H9 (cell line): ENCODE measurements at regions not wholly inside any gene's neighbourhood (a gene's known extent, or its start where the extent isn't known, plus 50 kb on each side); places are given as distances from the start of the nearest gene placed in this dataset.

Source experiments
- DNase-seq: peaks from one replicate; pipeline ENCODE4 v3.0.0-alpha.2; 2017
- H2AFZ ChIP-seq: one replicate; pipeline ENCODE4 v1.6.1; 2013; ENCODE audit warnings: mild to moderate bottlenecking, low read length, control low read depth, moderate library complexity
- H2AK5ac ChIP-seq: 2 replicates; pipeline ENCODE4 v1.6.1; 2013; ENCODE audit warnings: low read length, control low read depth, mixed read lengths; ENCODE audit not compliant: insufficient read length
- H2BK120ac ChIP-seq: one replicate; pipeline ENCODE4 v1.6.1; 2013; ENCODE audit warnings: low read depth, mild to moderate bottlenecking, low read length, control low read depth, inconsistent platforms; ENCODE audit not compliant: poor library complexity, severe bottlenecking
- H2BK12ac ChIP-seq: 2 replicates; pipeline ENCODE4 v1.6.1; 2013; ENCODE audit warnings: low read length, control low read depth, mixed read lengths, low read depth; ENCODE audit not compliant: insufficient read length
- H2BK15ac ChIP-seq: 2 replicates; pipeline ENCODE4 v1.6.1; 2013; ENCODE audit warnings: low read depth, low read length, control low read depth
- H2BK20ac ChIP-seq: one replicate; pipeline ENCODE4 v1.6.1; 2013; ENCODE audit warnings: low read depth, mild to moderate bottlenecking, low read length, control low read depth, inconsistent platforms; ENCODE audit not compliant: poor library complexity, severe bottlenecking
- H2BK5ac ChIP-seq: 2 replicates; pipeline ENCODE4 v1.6.1; 2013; ENCODE audit warnings: low read length, control low read depth, mixed read lengths; ENCODE audit not compliant: insufficient read length
- H3K14ac ChIP-seq: 2 replicates; pipeline ENCODE4 v1.6.1; 2013; ENCODE audit warnings: low read length, control low read depth; ENCODE audit not compliant: insufficient read depth
- H3K18ac ChIP-seq: 2 replicates; pipeline ENCODE4 v1.6.1; 2013; ENCODE audit warnings: low read depth, mild to moderate bottlenecking, mixed read lengths, low read length, control low read depth; ENCODE audit not compliant: insufficient read length
- H3K23ac ChIP-seq: 2 replicates; pipeline ENCODE4 v1.6.1; 2013; ENCODE audit warnings: low read length, control low read depth, mixed read lengths, low read depth; ENCODE audit not compliant: insufficient read length
- H3K23me2 ChIP-seq: 2 replicates; pipeline ENCODE4 v1.6.1; 2013; ENCODE audit warnings: low read depth, mild to moderate bottlenecking, mixed read lengths, low read length, control low read depth; ENCODE audit not compliant: insufficient read length, poor library complexity, severe bottlenecking
- H3K27ac ChIP-seq: 2 replicates; pipeline ENCODE4 v1.5.1; 2013; ENCODE audit warnings: low read length, control low read depth, mixed read lengths, low read depth; ENCODE audit not compliant: insufficient read length
- H3K27me3 ChIP-seq: 2 replicates; pipeline ENCODE4 v1.6.1; 2013; ENCODE audit warnings: low read length, control low read depth, inconsistent platforms; ENCODE audit not compliant: insufficient read depth
- H3K4ac ChIP-seq: 2 replicates; pipeline ENCODE4 v1.6.1; 2013; ENCODE audit warnings: low read depth, mild to moderate bottlenecking, control low read depth, inconsistent platforms, low read length, moderate library complexity
- H3K4me1 ChIP-seq: 2 replicates; pipeline ENCODE4 v1.6.1; 2013; ENCODE audit warnings: low read length, control low read depth, inconsistent platforms; ENCODE audit not compliant: insufficient read depth
- H3K4me2 ChIP-seq: 2 replicates; pipeline ENCODE4 v1.6.1; 2013; ENCODE audit warnings: low read length, control low read depth, mixed read lengths; ENCODE audit not compliant: insufficient read length, insufficient read depth
- H3K56ac ChIP-seq: 2 replicates; pipeline ENCODE4 v1.6.1; 2013; ENCODE audit warnings: low read depth, mild to moderate bottlenecking, mixed read lengths, low read length, control low read depth; ENCODE audit not compliant: insufficient read length
- H3K79me1 ChIP-seq: 2 replicates; pipeline ENCODE4 v1.6.1; 2013; ENCODE audit warnings: low read depth, mild to moderate bottlenecking, moderate library complexity, low read length, control low read depth, inconsistent platforms; ENCODE audit not compliant: insufficient read depth, poor library complexity, severe bottlenecking
- H3K79me2 ChIP-seq: 2 replicates; pipeline ENCODE4 v1.6.1; 2013; ENCODE audit warnings: low read length, control low read depth, inconsistent platforms; ENCODE audit not compliant: insufficient read depth
- H3K9ac ChIP-seq: 2 replicates; pipeline ENCODE4 v1.6.1; 2013; ENCODE audit warnings: low read length, control low read depth, mixed read lengths; ENCODE audit not compliant: insufficient read length; ENCODE audit errors: extremely low read depth
- H3K9me3 ChIP-seq: one replicate; pipeline ENCODE4 v1.6.1; 2013; ENCODE audit warnings: low read depth, low read length, inconsistent platforms; ENCODE audit not compliant: control insufficient read depth
- H3T11ph ChIP-seq: one replicate; pipeline ENCODE4 v1.6.1; 2013; ENCODE audit warnings: mild to moderate bottlenecking, low read length, control low read depth, inconsistent platforms
- H4K20me1 ChIP-seq: one replicate; pipeline ENCODE4 v1.6.1; 2013; ENCODE audit not compliant: control insufficient read depth, insufficient read length, insufficient read depth
- H4K5ac ChIP-seq: 2 replicates; pipeline ENCODE4 v1.6.1; 2013; ENCODE audit warnings: low read depth, mild to moderate bottlenecking, mixed read lengths, low read length, control low read depth; ENCODE audit not compliant: insufficient read length
- H4K8ac ChIP-seq: replicated peaks from 2 replicates; pipeline ENCODE4 v1.6.1; 2013; ENCODE audit warnings: low read length, control low read depth, mixed read lengths, low read depth; ENCODE audit not compliant: insufficient read length
- H4K91ac ChIP-seq: 2 replicates; pipeline ENCODE4 v1.6.1; 2013; ENCODE audit warnings: low read depth, mild to moderate bottlenecking, moderate library complexity, mixed read lengths, low read length, control low read depth; ENCODE audit not compliant: insufficient read length
- H3K27ac Mint-ChIP-seq, 3 experiments: 2 replicates in 2 of 3; 3 replicates in 1 of 3; pipeline ENCODE4 v1.8.0; 2020 to 2021; ENCODE audit warnings: mixed read lengths in 3 of 3, mild to moderate bottlenecking in 1 of 3, moderate library complexity in 1 of 3
- H3K27me3 Mint-ChIP-seq: 2 replicates; pipeline ENCODE4 v1.8.0; 2021; ENCODE audit warnings: low read depth, mild to moderate bottlenecking, moderate library complexity, mixed read lengths
- H3K36me3 Mint-ChIP-seq, 3 experiments: 2 replicates in 2 of 3; 3 replicates in 1 of 3; pipeline ENCODE4 v1.8.0; 2020 to 2021; ENCODE audit warnings: low read depth in 3 of 3, mixed read lengths in 3 of 3; ENCODE audit not compliant: insufficient read depth in 1 of 3
- H3K4me1 Mint-ChIP-seq, 2 experiments: 2 replicates each; pipeline ENCODE4 v1.8.0; 2020; ENCODE audit warnings: mixed read lengths in 2 of 2
- H3K4me3 Mint-ChIP-seq, 2 experiments: 2 replicates in 1 of 2; 3 replicates in 1 of 2; pipeline ENCODE4 v1.8.0; 2020 to 2021; ENCODE audit warnings: mild to moderate bottlenecking in 2 of 2, mixed read lengths in 2 of 2, moderate library complexity in 1 of 2
- H3K9me3 Mint-ChIP-seq, 2 experiments: 2 replicates in 1 of 2; 3 replicates in 1 of 2; pipeline ENCODE4 v1.8.0; 2020; ENCODE audit warnings: mild to moderate bottlenecking in 2 of 2, mixed read lengths in 2 of 2, moderate library complexity in 1 of 2
- CTCF ChIP-seq: fragments of 200-600 bp; sonication (generic); conservative IDR thresholded peaks from 3 replicates; pipeline ENCODE4 v1.8.0; 2021; ENCODE audit warnings: antibody characterized with exemption, mild to moderate bottlenecking
- WGBS: extraction: QIAGEN DNeasy Blood & Tissue Kit; methylation state at CpG from one replicate; pipeline ENCODE4 v1.1.7; 2013; ENCODE audit warnings: missing lambda C conversion rate, low lambda C conversion rate, mixed read lengths; ENCODE audit not compliant: insufficient read length; ENCODE audit errors: extremely low coverage; 5-methylcytosine and 5-hydroxymethylcytosine counted together

GRCh38 chr5:125776656-125777139 is 646.5 kb upstream of the GRAMD2B start:
- H3K36me3 Mint-ChIP-seq = no peaks in the 10 kb centered on the region; a peak in 1 of 7 replicates
- no peak overlapping the region for H3K18ac ChIP-seq
- H3K9me3 ChIP-seq = no peaks in the 10 kb centered on the region
- no peaks in the 10 kb centered on the region for H3K79me2 ChIP-seq
- no peak overlapping the region for H3K4me2 ChIP-seq
- H2BK15ac ChIP-seq = no peak overlapping the region
- no peak overlapping the region for H3K4ac ChIP-seq
- H3K14ac ChIP-seq = no peak overlapping the region
- H3K56ac ChIP-seq = no peak overlapping the region
- no peak overlapping the region for H3T11ph ChIP-seq
- H3K79me1 ChIP-seq = no peaks in the 10 kb centered on the region
- H2BK120ac ChIP-seq = no peak overlapping the region
- no peaks in the 10 kb centered on the region for H3K4me1 ChIP-seq
- no peaks in the 10 kb centered on the region for H3K23me2 ChIP-seq
- no peak overlapping the region for H2BK12ac ChIP-seq
- H4K8ac ChIP-seq = no peak overlapping the region
- no peak overlapping the region for H4K5ac ChIP-seq
- no peaks in the 10 kb centered on the region for H3K27me3 ChIP-seq
- no peak overlapping the region for H2BK5ac ChIP-seq
- no peaks in the 10 kb centered on the region for H4K20me1 ChIP-seq
- H3K4me3 Mint-ChIP-seq = no peak overlapping the region
- no peak overlapping the region for H2AK5ac ChIP-seq
- DNase-seq = no peak
- H3K23ac ChIP-seq = no peak overlapping the region
- H3K4me1 Mint-ChIP-seq = peaks cover 0 to 5% of the 10 kb centered on the region in 2 experiments; a peak in 1 of 4 replicates
- H3K27ac ChIP-seq = no peak overlapping the region
- no peak overlapping the region for H4K91ac ChIP-seq
- H3K9me3 Mint-ChIP-seq = no peaks in the 10 kb centered on the region
- no peak overlapping the region for H2AFZ ChIP-seq
- no peak overlapping the region for H2BK20ac ChIP-seq
- no peak overlapping the region for H3K9ac ChIP-seq
- no peak for TF ChIP-seq CTCF
- no CpG with 5 or more reads among the region's 3 CpGs for WGBS
- H3K27ac Mint-ChIP-seq = no peak overlapping the region
- no peaks in the 10 kb centered on the region for H3K27me3 Mint-ChIP-seq
